Activated naive CD4-positive, alpha-beta T cell treated with anti-CD3 and anti-CD28 coated beads, Interleukin-2, amount 50 U/mL, for 16 hours (primary cell): ENCODE measurements at regions not wholly inside any gene's neighbourhood (a gene's known extent, or its start where the extent isn't known, plus 50 kb on each side); places are given as distances from the start of the nearest gene placed in this dataset.
A peak's percentile ranks its signal among the peaks of the same experiment; 100 is the strongest.

ENCODE experiments used
- DNase-seq: peaks from one replicate; pipeline ENCODE4 v3.0.0-alpha.2; 2020

DNA sequence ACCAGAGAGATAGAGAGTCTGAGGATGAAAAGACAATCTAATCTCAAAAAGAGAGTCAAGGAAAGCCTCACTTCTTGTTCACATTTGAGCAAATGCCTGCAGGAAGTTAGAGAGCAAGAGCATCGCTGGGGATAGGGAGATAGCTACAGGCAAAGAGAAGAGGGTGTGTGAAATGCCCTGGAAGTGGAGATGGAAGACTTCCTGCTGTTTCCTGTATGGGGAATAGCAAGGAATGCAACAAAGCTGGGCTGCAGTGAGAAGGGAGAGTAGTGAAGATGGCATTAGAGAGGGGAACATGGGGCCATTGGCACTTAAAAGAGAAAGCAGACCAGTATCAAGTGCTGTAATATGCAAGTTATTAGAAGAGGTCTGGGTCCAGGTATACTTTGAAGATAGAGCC lies 488.6 kb downstream of the METTL4 start:
- DNase-seq = no peak

DNA sequence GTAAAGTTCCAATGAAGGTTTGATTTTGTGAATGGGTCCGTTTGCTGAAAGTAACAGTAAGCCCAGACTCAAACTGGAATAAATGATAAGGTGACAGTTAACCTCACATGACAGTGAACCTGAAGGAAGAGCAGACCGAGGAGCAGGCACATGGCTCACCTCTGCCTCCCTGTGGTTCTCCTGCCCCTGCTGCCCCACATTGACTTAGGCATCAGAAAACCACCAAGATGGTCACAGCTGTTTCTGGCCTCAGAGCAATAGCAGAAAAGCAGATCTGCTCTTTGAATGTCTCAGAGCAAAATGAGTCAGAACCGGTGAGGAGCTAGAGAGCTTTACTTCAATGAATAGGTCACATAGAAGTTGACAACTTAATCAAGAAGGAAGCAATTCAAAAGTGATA lies 487.6 kb downstream of the METTL4 start:
- no peak for DNase-seq

DNA sequence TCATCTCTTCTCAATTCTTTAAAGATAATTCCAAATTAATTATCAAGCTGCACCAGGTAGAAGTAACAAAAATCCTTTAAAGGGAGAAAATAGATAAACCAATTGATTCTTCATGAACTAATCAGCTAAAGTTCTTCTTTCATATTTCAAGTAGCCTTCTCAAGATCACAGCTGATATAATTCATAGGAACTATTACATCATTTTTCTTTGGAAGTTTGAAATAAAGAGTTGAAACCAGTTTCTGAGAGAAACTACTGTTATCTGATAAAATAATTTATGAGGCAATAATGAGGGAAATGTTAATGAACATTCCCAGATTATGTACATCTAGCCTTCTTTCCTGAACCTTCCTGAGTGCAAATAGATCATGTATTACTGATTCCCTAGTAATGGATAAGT lies 484.9 kb downstream of the METTL4 start:
- no peak for DNase-seq

DNA sequence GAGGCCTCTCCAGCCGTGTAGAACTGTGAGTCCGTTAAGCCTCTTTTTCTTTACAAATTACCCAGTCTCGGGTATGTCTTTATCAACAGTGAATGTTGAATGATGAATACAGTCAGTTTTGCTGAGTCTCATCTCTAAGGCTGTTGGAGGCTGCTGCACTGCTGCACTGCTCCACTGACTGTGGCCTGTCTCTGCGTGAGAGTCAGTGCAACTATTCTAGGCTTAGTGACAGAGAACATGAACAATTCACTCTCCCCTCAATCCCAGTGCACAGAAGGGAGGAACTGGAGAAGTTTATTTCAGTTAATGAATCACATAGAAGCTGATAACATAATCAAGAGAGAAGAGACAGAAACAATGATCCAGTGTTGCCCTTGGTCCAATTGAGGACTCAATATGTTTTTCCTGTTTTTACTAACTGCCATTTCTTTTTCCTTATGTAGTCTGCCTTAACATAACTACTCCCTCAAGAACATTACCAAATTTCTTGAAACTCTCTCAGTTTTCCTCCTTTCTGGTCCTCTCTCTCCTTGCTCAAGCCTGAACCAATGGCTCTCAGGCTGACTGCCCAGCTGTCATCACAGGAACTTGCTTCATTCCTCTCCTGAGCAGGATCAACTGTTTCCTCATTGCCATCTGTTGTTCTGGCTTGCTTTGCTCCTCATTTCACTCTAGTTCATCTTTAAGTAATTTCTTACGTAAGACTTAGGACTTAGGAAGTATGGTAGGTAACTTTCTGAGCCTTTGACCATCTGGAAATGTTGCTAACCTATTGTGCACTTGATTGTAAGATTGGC lies 483.2 kb downstream of the METTL4 start:
- DNase-seq = no peak

DNA sequence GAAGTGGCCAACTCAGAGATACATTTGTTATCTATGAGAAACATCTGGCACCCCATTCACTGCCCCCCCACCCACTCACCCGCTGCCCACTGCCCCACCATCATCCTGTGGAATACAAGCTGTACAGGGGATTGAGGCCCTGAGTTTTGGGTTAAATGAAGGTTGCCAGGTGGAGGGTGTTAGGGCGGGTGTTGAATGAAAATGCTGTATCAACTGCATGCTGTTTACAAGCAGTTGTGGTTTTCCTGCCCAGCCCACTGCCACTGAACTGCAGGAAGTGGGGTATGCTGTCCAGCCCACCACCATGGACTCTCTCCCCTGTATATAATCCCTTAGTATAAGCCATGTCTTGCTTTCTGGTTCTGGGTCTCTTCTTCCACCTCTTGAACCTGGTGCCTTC lies 481.9 kb downstream of the METTL4 start:
- no peak for DNase-seq

DNA sequence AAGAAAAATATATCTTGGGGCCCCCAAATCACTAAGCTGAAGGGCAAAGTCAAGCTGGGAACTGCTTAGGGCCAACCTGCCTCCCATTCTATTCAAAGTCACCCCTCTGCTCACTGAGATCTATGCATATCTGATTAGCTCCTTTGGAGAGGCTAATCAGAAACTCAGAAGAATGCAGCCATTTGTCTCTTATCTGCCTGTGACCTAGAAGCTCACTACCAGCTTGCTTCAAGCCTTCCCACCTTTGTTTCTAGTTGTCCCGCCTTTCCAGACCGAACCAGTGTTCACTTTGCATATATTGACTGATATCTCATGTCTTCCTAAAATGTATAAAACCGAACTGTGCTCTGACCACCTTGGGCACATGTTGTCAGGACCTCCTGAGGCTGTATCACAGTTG lies 479.4 kb downstream of the METTL4 start:
- DNase-seq = no peak

DNA sequence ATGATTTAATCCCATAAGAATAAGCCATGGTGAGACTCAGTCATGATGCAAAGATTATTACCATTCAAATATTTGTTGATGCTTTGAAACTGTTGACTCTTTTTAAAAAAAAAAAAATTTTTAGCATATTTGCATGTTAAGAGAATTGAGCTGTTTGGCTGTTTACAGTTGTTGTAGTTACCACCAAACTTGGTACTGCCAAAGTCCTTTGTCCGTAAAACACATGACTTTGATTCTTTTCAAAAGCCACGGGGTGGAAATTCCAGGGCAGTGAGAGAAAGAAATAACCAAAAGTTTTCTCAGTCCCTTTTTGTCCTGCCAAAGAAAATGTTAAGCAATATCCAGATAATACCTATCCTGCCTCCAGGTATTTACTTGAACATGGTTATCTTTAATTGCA lies 474.8 kb downstream of the METTL4 start:
- no peak for DNase-seq

DNA sequence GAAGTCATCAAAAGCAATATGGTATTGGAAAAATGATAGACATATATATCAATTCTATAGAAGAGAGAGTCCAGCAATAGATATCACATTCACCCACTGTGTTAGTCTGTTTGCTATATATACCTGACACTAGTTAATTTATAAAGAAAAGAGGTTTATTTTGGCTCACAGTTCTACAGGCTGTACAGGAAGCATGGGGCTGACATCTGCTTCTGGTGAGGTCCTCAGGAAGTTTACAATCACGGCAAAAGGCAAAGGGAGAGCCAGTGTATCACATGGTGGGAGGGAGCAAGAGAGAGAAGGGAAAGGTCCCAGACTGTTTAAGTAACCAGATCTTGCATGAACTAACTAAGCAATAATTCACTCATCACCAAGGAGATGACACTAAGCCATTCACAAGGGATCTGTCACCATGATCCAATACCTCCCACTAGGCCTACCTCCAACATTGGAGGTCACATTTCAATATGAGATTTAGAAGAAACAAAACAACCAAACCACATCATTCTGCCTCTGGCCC lies 470.6 kb downstream of the METTL4 start:
- no peak for DNase-seq

DNA sequence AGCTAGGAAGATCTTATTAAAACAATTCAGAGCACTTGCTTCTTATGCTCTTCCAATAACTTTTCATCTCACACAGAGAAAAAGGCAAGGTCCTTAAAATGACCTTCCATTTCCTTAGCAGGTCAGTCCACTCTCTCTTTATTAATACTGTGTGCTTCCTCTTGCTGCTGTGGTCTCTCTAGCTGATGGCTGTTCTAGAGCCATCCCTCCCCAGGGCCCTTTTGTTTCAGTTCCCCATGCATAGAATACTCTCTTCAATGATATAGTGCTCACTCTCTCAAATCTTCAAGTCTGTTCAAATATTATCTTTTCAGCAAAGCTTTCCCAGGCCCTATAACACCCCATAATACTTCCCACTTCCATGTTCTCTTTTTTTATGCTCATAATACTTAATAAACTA lies 469.3 kb downstream of the METTL4 start:
- DNase-seq = no peak

DNA sequence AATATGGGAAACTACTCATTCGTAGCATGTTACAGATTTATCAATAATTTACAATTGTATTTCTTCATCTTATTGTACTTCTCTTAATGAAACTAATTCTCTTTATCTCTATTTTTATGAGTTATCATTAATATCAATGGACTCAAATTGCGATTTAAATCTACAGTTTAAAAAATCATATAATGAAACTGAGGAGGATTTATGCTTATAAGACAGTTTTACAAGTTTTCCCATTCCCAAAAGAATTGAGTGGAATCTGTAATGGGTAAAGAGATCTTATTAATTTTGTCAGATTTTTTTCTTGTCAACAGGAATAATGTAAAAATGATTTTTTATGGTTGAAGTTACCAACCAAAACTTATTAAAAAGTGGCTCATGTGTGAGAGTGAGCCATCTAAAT lies 468.0 kb downstream of the METTL4 start:
- no peak for DNase-seq

DNA sequence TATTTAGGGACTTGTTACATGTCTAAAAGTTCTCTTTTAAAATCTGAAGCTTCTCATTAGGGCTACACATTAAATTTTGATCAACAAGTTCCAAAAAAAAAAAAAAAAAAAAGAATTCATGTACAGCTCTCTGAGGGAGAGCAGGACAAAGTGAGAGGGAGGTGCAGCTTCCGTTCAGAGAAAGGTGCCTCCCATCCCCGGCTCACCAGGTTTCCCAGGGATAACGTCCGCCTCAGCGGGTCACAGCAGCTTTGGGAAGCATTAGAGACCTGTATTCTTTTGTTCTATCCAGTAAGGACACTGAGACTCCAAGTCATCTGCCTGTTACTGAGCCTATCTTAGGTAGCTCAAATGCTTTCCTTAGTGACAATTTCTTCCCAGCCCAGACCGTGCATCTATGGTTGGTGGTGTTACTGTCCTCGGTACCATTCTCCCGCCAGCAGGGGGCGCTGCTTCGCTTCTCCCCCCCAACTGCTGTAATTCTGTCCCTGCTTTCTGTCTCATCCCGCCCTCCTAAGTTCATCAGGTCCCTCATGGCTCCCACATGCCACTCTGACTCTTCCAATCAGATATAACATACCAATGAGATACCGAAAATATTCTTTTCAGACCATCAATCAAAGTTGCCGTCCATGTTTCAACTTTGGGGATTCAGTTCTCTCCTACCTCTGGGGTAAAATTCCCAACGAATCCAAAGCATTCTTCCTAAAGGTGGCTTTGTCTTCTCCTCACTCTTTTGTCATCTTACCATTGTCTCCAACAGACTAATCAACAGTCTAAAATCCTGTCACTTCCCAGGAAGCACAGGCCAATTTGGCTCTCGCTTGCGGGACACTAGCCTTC lies 466.5 kb downstream of the METTL4 start:
- peak; percentile 16 for DNase-seq

DNA sequence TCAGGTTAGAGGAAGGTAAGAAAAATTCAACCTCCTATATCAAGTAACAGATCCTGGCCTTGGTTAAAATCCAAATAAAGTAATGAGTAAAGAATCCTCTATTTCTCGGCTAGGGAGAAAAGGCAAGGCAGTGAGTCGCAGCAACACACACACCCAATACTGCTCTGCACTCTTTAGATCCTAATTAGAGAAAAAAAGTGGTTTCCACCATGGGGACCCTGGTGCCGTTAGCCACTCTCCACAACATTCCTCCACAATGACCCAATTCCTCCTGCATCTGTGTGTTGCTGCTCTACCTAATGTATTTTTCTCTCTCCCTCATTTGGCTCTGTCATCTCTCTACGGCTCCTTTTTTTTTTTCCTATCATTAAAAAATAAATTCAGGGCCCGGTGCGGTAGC lies 462.7 kb downstream of the METTL4 start:
- DNase-seq = no peak

DNA sequence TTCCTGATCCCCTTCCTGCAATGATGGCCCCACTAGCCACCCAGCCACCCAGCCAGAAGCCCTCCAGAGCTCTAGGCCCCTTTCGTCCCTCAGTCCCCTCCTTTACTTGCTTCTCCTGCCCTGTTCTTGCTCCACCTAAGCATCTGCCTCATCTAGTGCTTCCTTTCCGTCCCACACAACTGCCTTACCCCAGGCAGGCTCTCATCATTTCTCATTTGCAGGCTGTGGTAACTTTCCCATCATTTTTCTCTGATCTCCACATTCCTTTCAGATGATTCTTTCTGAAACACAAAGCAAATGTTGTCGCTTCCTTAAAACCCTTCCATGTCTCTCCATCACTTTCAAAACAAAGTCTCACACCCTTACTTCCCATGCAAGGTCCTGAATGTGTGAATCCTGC lies 459.8 kb downstream of the METTL4 start:
- no peak for DNase-seq

DNA sequence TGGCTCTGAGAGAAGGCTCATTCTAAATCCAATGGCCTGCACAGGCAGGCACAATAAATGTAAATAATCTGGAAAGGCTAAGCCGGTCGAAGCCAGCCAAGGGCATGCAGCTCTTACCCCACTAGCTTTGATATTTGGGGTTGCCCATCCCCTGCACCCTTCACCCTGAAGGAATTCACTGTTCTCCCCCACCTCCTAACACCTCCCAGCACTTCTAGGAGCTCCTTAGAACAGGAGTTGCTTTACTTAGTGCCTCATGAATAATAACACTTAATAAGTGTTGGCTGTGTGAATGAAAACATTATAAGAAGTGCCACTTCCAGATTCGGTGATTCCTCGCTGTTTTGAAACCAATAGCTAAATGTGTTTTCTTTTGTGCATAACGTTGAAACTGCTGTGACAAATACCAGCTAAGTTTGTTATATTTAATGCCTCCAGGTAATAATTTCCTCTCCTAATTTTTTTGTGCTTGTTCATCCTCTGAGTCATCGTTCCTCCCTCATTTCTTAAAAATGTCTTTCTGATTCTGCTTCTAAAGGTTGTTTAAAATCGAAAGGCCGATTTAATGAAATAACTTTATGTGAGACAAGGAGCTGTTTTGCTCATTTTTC lies 458.8 kb downstream of the METTL4 start:
- no peak for DNase-seq

DNA sequence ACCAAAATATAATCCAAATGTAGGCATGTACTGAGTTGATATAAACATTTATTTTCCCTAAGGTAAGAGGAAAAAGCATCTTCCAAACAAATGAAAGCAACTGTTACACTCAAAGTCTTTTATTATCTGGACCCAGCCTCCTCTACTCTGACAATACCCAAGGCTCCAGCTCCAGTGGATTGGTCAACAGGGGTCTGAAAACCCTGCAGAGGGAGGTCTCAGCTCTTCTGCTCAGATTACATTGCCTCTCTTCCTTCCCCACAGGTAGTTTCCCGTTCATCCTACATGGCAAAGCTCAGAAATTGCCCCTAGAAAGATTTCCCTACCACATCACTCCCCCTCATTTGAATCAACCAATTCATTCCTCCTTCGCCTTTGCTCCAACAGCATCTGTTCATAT lies 457.0 kb downstream of the METTL4 start:
- no peak for DNase-seq

DNA sequence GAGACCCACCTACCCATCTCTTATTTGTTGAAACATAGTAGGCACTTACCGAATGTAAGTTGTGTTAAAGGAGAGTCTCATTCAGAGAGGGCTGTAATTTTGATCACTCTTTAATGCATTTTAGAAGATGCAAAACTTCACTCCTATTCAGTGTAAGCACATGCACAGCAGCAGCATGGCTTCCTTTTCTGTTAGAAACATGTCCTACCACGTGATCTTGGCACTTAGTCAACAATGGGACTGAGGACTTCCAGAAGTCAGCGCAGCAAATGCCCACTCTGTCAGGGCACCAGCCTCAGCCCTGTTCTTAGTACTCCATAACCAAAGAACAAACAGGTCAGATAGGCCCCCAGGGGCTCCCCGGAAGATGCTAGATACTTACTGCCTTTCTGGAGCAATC lies 456.5 kb downstream of the METTL4 start:
- no peak for DNase-seq

DNA sequence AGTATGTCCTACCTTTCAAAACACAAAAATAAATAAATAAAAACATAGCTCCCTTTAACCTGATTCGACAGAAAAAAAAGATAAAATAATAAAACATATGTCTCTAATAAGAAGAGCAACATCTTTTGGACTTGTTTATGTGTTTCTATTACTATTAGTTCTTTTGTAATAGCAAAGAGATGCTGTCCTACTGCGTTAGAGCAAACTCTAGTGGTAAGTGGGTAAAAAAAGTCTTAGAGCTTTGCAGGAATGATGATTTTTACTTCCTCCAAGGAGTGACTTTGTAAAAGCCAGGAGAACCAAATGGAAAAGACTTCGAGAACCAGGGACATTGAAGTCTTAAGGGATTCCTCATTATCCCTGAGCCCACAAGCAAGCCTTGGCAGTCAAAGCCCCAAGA lies 450.1 kb downstream of the METTL4 start:
- DNase-seq = no peak

DNA sequence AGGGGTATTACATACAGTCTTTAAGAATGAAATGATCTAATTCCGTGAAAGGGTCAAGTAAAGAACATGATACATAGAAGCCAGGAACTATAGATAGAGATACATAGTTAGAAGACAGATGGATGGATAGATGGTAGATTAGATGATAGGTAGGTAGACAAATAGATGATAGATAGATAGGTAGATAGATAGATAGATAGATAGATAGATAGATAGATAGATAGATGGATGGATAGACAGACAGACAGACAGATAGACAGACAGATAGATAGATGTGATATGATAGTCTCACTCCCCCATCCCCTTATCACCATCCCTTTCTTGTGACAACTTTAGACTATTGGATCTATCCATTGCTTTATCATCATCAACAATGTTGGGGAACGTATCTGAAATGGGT lies 448.2 kb downstream of the METTL4 start:
- DNase-seq = no peak

DNA sequence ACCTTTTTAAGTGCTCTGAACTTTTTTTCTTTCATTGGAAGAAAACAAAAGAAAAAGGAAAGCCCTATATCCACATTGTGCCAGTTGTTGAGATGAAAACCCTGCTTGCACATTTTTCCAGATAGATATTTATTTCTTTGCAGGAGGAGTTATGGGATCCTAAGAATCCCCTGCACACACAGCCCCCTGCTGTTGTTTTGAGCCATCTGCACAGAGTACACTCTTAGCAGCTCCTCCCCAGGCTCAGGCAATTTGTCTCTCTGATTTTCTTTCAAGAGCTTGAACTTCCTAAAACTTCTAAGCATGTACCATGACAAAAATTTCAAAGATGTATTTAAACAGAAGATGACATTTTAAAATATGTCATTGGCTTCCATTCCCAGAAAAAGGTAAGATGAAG lies 436.9 kb downstream of the METTL4 start:
- no peak for DNase-seq

DNA sequence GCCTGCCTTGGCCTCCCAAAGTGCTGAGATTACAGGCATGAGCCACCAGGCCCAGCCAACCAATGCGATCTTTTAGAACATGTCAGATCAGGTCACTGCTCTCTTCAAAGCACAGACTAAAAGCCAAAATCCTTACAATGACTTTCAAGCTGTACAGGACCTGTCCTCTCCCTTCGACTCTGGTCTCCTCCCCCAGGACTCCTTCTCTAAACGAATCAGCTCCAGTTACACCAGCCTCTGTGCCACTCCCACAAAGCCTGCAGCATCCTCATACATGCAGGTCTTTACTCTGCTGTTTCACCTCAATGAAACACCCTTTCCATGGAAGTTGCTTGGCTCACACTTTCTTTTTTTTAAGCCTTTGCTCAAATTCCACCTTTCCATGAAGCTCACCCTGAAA lies 436.0 kb downstream of the METTL4 start:
- DNase-seq = no peak

DNA sequence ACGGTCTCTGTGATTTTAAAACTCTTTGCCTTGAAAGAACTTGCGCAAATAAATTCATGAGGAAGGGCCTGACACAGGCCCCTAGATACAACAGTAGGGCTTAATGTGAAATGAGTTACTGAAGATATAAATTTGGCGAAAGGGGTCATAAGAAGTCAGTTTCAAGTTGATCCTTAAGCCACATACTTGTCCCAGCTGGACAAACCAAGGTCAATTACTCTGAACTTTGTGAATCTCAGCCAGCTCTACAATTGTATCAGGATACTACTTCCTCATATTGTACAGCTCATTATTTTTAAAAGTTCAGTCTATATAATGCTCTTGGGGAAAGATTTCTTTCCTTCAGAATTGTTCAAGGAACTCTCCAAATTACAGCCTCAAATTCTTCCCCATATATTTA lies 432.8 kb downstream of the METTL4 start:
- DNase-seq = no peak

DNA sequence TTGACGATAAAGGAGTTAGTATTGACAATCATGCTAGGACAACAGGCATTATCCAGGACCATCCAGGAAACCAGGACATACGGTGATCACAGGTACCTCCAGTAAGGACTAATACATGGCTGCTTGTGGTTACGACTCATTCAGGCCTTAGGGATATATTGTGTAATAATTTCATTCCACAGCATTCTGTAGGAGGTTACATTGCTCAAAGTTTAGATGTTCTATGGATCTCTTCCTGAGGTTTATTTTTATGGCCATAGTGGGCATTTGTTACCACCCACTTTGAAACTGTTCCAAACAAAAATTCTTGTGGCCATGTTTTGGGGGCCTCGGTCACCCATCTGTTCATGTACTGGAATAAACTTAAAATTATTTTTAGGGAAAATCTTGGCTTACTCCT lies 431.6 kb downstream of the METTL4 start:
- no peak for DNase-seq

DNA sequence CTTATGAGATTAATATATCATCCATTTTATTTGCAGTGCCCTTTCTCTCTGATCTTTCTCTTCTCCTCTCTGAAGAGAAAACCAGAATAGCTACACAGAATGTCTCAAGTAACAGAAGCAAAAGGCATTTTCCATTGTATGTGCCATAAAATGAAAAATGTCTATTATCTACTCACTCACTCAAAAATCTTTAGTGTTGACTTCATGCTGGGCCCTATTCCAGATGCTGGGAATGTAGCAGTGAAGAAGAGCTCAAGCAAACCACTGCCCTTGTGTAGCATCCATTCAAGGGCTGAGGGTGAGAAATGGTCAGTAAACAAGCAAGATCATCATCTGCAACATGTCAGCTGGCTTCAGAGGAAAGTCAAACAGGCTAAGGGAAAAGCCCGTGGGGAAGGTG lies 427.7 kb downstream of the METTL4 start:
- no peak for DNase-seq

DNA sequence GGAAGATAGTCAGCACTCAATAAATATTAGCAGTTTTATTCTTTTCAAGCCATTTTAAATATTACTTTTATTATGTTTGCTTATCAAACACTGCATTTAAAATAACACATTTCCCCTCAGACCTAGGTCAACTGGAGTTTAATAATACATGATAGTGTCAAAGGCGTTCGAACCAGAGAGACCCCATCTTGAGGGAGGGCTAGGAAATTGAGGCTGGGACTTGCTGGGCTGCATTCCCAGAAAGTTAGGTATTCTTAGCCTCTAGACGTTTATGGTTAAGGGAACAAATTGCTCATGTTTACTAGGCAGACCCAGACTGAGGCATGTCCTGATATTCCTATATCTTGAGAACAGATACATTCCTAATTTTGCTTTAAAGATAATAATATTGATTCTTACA lies 426.5 kb downstream of the METTL4 start:
- DNase-seq = no peak
